Left kidney (tissue), 1 donor: ENCODE measurements at regions not wholly inside any gene's neighbourhood (a gene's known extent, or its start where the extent isn't known, plus 50 kb on each side); places are given as distances from the start of the nearest gene placed in this dataset.
A peak's percentile ranks its signal among the peaks of the same experiment; 100 is the strongest.
"Not testable (repeated sequence)": the region's sequence is repeated elsewhere in the genome, so short reads cannot be mapped to it uniquely, and the experiment has no call there.

Experiments
- DNase-seq: peaks from one replicate; pipeline ENCODE4 v3.0.0-alpha.2; 2013

DNA sequence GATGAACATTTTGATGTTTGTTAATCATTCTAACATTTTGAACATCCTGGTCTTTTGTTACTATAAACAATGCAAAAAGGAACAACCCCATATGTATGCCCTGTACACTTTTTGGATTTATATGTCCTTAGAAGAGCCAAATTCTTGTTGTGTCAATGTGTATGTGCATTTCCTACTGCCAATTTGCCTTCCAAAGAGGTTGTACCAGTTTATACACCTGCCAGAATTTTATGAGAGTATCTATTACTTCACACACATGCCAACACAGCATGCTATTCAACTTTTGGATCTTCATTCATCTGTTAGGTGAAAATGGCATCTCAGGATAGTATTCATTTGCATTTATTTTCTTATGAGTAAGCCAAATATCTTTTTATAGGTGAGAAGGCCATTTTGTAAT, 162.0 kb upstream of the SEMA6A start:
- DNase-seq, result no peak

DNA sequence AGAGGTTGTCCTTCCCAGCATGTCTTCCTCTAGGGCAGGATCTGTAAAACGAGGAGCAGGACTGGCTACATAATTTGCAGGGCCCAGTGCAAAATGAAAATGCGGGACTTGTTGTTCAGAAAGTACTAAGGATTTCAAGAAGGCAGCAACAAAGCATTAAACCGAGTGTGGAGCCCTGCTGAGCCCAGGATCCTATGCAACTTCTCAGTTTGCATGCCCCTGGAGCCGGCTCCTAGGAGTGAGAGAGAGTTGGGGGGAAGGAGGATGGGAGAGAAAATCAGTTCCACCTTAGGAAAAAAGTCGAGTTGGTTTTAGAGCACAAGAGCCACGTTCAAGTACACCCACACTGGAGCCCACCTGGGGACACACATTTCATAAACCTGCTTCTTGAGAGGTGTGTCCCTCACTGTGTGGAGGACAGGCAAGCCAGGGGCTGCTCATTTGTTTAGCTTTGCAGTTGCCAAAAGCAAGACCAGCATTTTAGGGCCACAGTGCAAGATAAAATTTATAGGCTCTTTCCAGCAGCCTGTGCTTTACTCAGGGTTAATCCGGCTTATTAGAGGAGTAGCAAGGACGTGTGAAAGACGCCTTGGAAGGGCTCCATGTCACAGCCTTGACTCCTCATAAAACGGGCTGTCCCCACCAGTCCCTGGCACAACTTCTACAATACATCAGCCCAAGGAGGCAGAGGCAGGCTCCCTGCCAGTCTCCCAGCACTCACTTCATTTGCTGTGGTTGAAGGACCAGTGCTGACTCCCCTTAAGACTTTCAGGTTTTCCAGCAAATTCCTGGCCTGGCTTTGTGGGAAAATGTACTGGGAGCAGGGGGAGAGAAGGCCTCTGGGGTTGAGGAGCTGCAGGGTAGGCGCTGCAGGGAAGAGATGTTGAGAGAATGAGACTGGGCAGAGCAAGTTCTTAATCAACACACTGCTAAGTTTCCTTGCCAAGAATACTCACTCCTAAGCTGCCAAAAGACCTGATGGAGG, 159.7 kb upstream of the SEMA6A start:
- no peak for DNase-seq

DNA sequence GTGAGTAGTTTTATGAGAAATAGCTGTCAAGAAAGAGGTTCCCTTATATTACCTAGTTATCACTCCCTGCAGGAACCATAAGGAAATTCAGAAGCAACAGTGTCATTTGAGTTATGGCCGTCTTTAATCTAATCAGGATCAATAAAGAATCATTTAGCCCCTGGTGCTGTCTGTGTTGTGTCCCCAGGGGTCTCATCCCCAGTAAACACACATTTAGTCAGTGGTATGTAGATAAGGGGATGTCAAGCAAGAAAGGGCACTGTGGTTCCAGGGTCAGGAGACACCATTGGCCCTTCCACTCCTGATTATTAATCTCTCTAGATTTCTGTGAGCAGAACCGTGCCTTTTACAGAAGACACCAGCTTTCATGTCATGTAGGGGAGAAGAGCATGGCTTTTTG, 158.0 kb upstream of the SEMA6A start:
- no peak for DNase-seq

GRCh38 chr5:116731432-116731831, 156.8 kb upstream of the SEMA6A start:
- DNase-seq, result no peak

DNA sequence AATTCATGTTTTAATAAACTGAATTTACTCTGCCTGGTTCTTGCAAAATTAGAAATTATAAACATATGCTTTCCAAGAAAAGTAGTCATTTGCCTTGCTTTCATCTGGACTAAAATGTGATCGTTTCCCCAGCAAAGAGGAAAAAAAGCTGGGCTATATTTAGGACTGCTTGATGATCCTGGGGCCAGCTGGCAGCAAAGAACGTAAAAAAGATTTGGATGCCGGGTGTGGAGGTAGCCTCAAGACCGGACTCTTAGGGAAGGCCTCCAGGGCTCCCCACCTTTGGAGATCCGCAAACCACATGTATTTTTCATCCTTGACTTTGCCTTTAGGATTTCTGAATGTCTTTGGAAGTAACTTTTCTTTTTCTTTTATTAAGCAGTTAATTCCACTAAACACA, 156.1 kb upstream of the SEMA6A start:
- DNase-seq, result no peak

- no peak for DNase-seq
Observed at GRCh38 chr5:116730185-116730584, 155.6 kb upstream of the SEMA6A start.

DNA sequence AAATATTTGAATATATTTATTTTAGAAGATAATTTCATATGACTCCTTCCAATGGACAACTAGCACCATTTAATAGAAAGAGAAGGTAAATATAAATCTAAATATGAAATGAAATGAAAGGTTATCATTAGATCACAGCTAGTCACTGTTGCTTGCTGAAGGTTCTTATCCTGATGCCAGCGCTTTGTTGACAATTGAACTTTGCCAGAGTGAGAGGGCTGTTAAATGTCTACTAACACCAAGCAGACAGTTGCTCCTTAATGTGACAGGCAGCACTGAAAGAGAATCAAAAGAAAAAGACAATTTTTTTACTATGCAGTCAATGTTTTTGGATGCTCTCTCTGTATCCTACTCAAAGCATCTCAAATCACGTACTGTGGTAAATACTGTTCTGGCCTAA, 152.6 kb upstream of the SEMA6A start:
- no peak for DNase-seq

GRCh38 chr5:116726180-116726579, 151.6 kb upstream of the SEMA6A start:
- DNase-seq, result not testable (repeated sequence)

- no peak for DNase-seq
Observed at GRCh38 chr5:116724971-116725370, 150.3 kb upstream of the SEMA6A start.

GRCh38 chr5:116722651-116723050, 148.0 kb upstream of the SEMA6A start:
- no peak for DNase-seq

GRCh38 chr5:116719106-116719505, 144.5 kb upstream of the SEMA6A start:
- no peak for DNase-seq

DNA sequence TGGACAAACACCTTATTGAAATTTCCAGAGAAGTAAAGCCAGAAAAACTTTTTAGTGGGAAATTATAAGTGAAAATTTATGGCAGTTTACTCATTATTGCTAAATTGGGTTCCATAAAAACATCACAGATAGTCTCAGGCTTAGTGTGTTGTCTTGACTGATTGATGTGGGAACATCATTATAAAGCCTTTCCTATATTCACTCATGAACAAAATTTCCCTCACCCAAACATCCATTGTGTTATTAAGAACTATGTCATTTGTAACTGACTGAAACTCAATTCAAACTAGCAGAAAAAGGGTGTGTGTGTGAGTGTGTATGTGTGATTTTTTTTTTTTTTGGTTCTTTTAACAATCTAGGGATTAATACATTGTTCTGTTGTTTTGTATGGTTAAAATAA, 143.7 kb upstream of the SEMA6A start:
- DNase-seq, result no peak

- no peak for DNase-seq
Observed at GRCh38 chr5:116709082-116709481, 134.5 kb upstream of the SEMA6A start.

DNA sequence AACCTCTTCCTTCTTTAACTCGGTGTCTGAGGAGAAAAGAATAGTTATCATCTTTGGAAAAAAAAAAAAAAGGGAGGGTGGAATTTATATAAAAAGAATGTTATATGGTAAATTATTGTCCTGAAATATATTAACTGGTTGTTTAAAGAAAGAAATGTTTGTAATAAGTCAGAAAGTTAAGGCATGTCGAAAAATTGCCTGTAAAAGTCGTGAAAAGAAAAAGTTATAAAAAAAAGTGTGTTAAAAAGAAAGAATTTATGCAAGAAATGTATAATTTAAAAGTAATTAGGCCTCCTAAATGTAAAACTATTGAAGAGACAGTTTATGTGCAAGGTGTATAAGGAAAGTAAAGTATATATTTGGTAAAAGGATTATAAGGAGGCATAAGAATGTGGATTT, 130.5 kb upstream of the SEMA6A start:
- not testable (repeated sequence) for DNase-seq

GRCh38 chr5:116703941-116704340, 129.3 kb upstream of the SEMA6A start:
- no peak for DNase-seq

- no peak for DNase-seq
Observed at GRCh38 chr5:116703328-116703727, 128.7 kb upstream of the SEMA6A start.

- no peak for DNase-seq
Observed at GRCh38 chr5:116702776-116703175, 128.2 kb upstream of the SEMA6A start.

DNA sequence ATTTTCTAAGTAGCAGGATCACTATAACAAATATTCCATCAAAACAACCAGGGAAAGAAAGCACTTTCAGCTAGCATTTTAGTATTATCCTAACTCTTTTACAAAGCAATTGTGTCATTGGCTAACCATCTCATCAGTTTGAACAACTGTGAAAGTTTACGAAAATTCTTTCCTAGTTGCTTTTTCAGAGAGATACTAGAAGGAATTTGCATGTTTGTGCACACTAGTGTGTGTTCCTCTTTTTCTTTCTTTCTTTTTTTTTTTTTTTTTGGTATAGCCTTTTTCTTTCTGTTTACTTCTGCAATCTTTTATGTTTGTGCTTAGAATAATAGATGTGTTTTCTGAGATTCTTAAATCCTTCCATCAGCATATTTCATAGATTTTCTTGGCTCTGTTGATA, 124.7 kb upstream of the SEMA6A start:
- no peak for DNase-seq

DNA sequence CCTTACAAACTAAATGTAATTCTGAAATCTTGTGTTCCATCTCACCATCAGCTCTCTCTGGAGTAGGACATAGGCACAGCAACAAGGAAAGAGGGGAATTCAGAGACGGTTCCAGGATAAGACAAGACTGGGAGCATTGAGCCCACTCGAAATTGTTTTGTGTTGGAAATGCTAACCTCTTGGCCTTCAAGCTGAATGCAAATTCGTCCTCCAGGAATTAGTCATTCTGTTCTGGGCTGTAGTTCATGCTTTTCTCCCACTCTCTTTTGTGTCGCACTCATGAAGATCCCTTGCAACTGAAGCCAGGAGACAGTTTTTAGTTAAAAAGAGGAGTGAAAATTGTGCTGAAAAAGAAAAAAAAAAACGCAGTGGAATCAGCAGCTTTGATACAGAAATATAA, 121.7 kb upstream of the SEMA6A start:
- DNase-seq, result no peak

- DNase-seq, result peak; percentile 25
Observed at GRCh38 chr5:116695681-116696080, 121.1 kb upstream of the SEMA6A start.

DNA sequence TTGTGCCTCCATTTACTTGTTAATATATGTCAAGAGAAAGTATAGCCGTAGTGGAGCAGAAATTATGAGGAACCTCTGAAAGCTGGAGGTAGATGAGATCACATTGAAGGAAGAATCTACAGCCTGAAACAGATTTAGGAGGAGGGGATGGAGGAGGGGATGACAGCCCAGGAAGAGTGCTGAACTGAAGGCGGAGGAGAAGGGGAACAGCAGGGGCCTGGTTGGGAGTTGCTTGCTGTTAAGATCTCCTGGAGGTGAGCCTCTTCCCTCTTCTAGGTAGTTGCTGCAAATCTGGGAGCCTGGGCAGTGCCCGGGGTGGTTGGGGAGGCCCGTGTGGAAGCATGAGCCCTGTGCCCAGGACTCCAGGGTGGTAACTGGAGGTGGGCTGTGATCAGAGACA, 111.8 kb upstream of the SEMA6A start:
- no peak for DNase-seq

- DNase-seq, result no peak
Observed at GRCh38 chr5:116685931-116686330, 111.3 kb upstream of the SEMA6A start.

GRCh38 chr5:116685069-116685468, 110.4 kb upstream of the SEMA6A start:
- DNase-seq, result no peak

- DNase-seq, result no peak
Observed at GRCh38 chr5:116681334-116682013, 106.9 kb upstream of the SEMA6A start.
